ENCODE measurements at regions not wholly inside any gene's neighbourhood (a gene's known extent, or its start where the extent isn't known, plus 50 kb on each side); places are given as distances from the start of the nearest gene placed in this dataset.

DNA sequence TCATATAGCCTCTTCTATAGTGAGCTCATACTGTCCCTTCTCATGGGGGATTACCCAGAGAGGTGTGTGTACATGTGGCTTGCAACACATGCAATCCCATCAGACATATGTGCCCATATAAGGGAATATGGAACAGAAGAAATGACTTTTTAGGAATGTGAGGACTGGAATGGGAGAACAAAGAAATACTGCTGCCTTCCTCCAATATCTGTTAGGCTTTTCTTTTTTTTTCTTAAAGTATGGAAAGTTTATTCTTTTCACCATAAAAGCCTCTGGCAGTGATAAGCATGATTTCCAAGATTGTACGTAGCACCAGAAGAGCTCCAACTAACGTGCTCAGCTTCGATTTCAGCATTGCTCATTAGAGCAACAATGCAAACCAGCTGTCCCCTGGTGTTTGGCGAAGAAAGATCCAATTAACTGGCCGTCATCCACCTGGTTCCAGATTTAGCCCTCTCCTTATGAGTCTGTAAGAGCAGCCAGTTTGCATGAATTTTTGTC is 113.6 kb downstream of the ADCYAP1 start (continued):
- TF ChIP-seq MEF2A (IDR thresholded peaks at IDR 0.05; ENCODE audit: borderline replicate concordance, low read depth) (no peak), EZH2phosphoT487 (IDR thresholded peaks at IDR 0.05; ENCODE audit: borderline replicate concordance, low read depth) (no peak), POLR2AphosphoS5 (IDR thresholded peaks at IDR 0.05; ENCODE audit: low read depth, low read length) (no peak), TCF12 (IDR thresholded peaks at IDR 0.05) (no peak), TEAD4 (IDR thresholded peaks at IDR 0.05; ENCODE audit: borderline replicate concordance, insufficient read depth) (no peak)

DNA sequence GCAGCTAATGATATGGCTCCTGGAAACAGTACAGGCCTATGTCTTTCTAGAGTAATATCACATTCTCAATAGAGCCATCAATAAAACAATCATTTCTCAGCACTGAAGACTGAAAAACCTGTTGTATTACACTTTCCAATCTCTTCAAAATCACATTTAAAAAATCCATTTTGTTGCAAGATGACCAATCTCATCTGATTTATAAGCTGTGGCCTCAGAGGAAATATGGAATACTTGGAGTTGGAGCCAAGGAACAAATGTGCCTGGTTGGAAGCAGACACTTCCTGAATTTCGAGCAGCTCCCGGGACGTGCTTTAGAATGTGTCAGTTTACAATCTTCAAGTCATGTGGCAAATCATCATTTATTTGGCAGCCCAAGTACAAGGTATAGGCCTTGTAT is 114.5 kb downstream of the ADCYAP1 start:
- H3K27me3 ChIP-seq (ENCODE audit: insufficient read depth): no peaks in the 10 kb centered on the region; the same call in 1 of the 2 replicates
- H3K9me3 ChIP-seq: no peaks in the 10 kb centered on the region
- ChIA-PET CTCF (no interaction called here), POLR2A (no interaction called here)
- no peaks in the 10 kb centered on the region for H3K79me2 ChIP-seq (ENCODE audit: insufficient read depth)
- H3K4me3 ChIP-seq (ENCODE audit: low read depth in 2 of 2, low read length in 1 of 2): no peak overlapping the region
- H3K9me2 ChIP-seq: no peaks in the 10 kb centered on the region
- no peaks in the 10 kb centered on the region for H3F3A ChIP-seq (replicated peaks; ENCODE audit: insufficient read depth)
- no peaks in the 10 kb centered on the region for H4K20me1 ChIP-seq (ENCODE audit: insufficient read depth)
- no peak overlapping the region for H3K27ac ChIP-seq (ENCODE audit: low read depth in 2 of 2, low read length in 1 of 2)
- no peak for DNase-seq
- H3K4me1 ChIP-seq (ENCODE audit: control insufficient read depth in 1 of 2, insufficient read depth in 2 of 2, low read depth in 1 of 2, low read length in 1 of 2): no peaks in the 10 kb centered on the region
- no peak overlapping the region for H3K4me2 ChIP-seq
- no peaks in the 10 kb centered on the region for H3K36me3 ChIP-seq (replicated peaks in 1 of 2; ENCODE audit: control insufficient read depth in 1 of 2, insufficient read depth in 2 of 2, low read length in 1 of 2)
- H2AFZ ChIP-seq (ENCODE audit: low read depth): 0 out of 2 replicates have a peak overlapping the region, but pooled peaks have one; percentile 5
- TF ChIP-seq RAD21 (IDR thresholded peaks at IDR 0.05; ENCODE audit: low read length): no peak
- TF ChIP-seq FOXM1 (IDR thresholded peaks at IDR 0.05; ENCODE audit: low read depth): no peak
- TF ChIP-seq, protein P1, sequence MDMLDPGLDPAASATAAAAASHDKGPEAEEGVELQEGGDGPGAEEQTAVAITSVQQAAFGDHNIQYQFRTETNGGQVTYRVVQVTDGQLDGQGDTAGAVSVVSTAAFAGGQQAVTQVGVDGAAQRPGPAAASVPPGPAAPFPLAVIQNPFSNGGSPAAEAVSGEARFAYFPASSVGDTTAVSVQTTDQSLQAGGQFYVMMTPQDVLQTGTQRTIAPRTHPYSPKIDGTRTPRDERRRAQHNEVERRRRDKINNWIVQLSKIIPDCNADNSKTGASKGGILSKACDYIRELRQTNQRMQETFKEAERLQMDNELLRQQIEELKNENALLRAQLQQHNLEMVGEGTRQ (IDR thresholded peaks at IDR 0.05; ENCODE audit: borderline replicate concordance, low read depth, low read length): no peak
- no peak for TF ChIP-seq ELF1 (IDR thresholded peaks at IDR 0.05)
- TF ChIP-seq EZH2phosphoT487 (IDR thresholded peaks at IDR 0.05; ENCODE audit: borderline replicate concordance, low read depth): no peak
- no peak for TF ChIP-seq RFX5 (IDR thresholded peaks at IDR 0.05; ENCODE audit: low read length)
- no peak for TF ChIP-seq TAF1 (IDR thresholded peaks at IDR 0.05; ENCODE audit: borderline replicate concordance, low read depth, low read length)
- TF ChIP-seq JUND (IDR thresholded peaks at IDR 0.05): no peak
- TF ChIP-seq SIN3A (IDR thresholded peaks at IDR 0.05; ENCODE audit: borderline replicate concordance, low read depth, low read length): no peak
- no peak for TF ChIP-seq GATA2 (CRISPR knock-in tag; IDR thresholded peaks at IDR 0.05)
- TF ChIP-seq TCF12 (IDR thresholded peaks at IDR 0.05): no peak
- TF ChIP-seq EP300 (IDR thresholded peaks at IDR 0.05; ENCODE audit: borderline replicate concordance in 1 of 2, low read depth in 1 of 2, low read length in 1 of 2): no peak
- TF ChIP-seq, protein P2, sequence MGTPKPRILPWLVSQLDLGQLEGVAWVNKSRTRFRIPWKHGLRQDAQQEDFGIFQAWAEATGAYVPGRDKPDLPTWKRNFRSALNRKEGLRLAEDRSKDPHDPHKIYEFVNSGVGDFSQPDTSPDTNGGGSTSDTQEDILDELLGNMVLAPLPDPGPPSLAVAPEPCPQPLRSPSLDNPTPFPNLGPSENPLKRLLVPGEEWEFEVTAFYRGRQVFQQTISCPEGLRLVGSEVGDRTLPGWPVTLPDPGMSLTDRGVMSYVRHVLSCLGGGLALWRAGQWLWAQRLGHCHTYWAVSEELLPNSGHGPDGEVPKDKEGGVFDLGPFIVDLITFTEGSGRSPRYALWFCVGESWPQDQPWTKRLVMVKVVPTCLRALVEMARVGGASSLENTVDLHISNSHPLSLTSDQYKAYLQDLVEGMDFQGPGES (IDR thresholded peaks at IDR 0.05; ENCODE audit: low read depth, low read length): no peak
- no peak for TF ChIP-seq NFIC (IDR thresholded peaks at IDR 0.05; ENCODE audit: borderline replicate concordance)
- no peak for TF ChIP-seq FOSL2 (IDR thresholded peaks at IDR 0.05; ENCODE audit: borderline replicate concordance, low read depth)
- TF ChIP-seq, protein P3, sequence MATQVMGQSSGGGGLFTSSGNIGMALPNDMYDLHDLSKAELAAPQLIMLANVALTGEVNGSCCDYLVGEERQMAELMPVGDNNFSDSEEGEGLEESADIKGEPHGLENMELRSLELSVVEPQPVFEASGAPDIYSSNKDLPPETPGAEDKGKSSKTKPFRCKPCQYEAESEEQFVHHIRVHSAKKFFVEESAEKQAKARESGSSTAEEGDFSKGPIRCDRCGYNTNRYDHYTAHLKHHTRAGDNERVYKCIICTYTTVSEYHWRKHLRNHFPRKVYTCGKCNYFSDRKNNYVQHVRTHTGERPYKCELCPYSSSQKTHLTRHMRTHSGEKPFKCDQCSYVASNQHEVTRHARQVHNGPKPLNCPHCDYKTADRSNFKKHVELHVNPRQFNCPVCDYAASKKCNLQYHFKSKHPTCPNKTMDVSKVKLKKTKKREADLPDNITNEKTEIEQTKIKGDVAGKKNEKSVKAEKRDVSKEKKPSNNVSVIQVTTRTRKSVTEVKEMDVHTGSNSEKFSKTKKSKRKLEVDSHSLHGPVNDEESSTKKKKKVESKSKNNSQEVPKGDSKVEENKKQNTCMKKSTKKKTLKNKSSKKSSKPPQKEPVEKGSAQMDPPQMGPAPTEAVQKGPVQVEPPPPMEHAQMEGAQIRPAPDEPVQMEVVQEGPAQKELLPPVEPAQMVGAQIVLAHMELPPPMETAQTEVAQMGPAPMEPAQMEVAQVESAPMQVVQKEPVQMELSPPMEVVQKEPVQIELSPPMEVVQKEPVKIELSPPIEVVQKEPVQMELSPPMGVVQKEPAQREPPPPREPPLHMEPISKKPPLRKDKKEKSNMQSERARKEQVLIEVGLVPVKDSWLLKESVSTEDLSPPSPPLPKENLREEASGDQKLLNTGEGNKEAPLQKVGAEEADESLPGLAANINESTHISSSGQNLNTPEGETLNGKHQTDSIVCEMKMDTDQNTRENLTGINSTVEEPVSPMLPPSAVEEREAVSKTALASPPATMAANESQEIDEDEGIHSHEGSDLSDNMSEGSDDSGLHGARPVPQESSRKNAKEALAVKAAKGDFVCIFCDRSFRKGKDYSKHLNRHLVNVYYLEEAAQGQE (IDR thresholded peaks at IDR 0.05; ENCODE audit: low read depth, low read length): no peak
- TF ChIP-seq, protein P4, sequence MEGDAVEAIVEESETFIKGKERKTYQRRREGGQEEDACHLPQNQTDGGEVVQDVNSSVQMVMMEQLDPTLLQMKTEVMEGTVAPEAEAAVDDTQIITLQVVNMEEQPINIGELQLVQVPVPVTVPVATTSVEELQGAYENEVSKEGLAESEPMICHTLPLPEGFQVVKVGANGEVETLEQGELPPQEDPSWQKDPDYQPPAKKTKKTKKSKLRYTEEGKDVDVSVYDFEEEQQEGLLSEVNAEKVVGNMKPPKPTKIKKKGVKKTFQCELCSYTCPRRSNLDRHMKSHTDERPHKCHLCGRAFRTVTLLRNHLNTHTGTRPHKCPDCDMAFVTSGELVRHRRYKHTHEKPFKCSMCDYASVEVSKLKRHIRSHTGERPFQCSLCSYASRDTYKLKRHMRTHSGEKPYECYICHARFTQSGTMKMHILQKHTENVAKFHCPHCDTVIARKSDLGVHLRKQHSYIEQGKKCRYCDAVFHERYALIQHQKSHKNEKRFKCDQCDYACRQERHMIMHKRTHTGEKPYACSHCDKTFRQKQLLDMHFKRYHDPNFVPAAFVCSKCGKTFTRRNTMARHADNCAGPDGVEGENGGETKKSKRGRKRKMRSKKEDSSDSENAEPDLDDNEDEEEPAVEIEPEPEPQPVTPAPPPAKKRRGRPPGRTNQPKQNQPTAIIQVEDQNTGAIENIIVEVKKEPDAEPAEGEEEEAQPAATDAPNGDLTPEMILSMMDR (IDR thresholded peaks at IDR 0.05): no peak
- H3K9ac ChIP-seq: no peak overlapping the region
- WGBS (ENCODE audit: low lambda C conversion rate): 12% methylated on average over 3 of the region's 3 CpGs

Measured in SK-N-SH (cell line).